GF-D8 (cell line): ENCODE measurements at regions not wholly inside any gene's neighbourhood (a gene's known extent, or its start where the extent isn't known, plus 50 kb on each side); places are given as distances from the start of the nearest gene placed in this dataset.
"Not testable (repeated sequence)": the region's sequence is repeated elsewhere in the genome, so short reads cannot be mapped to it uniquely, and the experiment has no call there.

ENCODE experiments used
- DNase-seq: peaks from one replicate; lab custom pipeline; 2025; lab: John Stamatoyannopoulos, UW

GRCh38 chr11:71153005-71153390 is 99.4 kb downstream of the SHANK2 start:
- no peak for DNase-seq

GRCh38 chr11:71152312-71153004 is 99.9 kb downstream of the SHANK2 start:
- not testable (repeated sequence) for DNase-seq

GRCh38 chr11:71151561-71151960 is 100.8 kb downstream of the SHANK2 start:
- DNase-seq: no peak

GRCh38 chr11:71150859-71151258 is 101.5 kb downstream of the SHANK2 start:
- no peak for DNase-seq

GRCh38 chr11:71148716-71149115 is 103.7 kb downstream of the SHANK2 start:
- DNase-seq: no peak

- no peak for DNase-seq
Measured at GRCh38 chr11:71147331-71147730, 105.0 kb downstream of the SHANK2 start.

- DNase-seq: no peak
Measured at GRCh38 chr11:71146846-71147245, 105.5 kb downstream of the SHANK2 start.

- DNase-seq: no peak
Measured at GRCh38 chr11:71145988-71146824, 106.2 kb downstream of the SHANK2 start.

- DNase-seq: no peak
Measured at GRCh38 chr11:71145368-71145767, 107.0 kb downstream of the SHANK2 start.

GRCh38 chr11:71144736-71145135 is 107.6 kb downstream of the SHANK2 start:
- DNase-seq: no peak

GRCh38 chr11:71144010-71144409 is 108.4 kb downstream of the SHANK2 start:
- no peak for DNase-seq

GRCh38 chr11:71140206-71140919 is 112.0 kb downstream of the SHANK2 start:
- DNase-seq: no peak

- no peak for DNase-seq
Measured at GRCh38 chr11:71139516-71140205, 112.7 kb downstream of the SHANK2 start.

- no peak for DNase-seq
Measured at GRCh38 chr11:71138737-71139425, 113.5 kb downstream of the SHANK2 start.

GRCh38 chr11:71137376-71137775 is 115.0 kb downstream of the SHANK2 start:
- DNase-seq: no peak

GRCh38 chr11:71136095-71136845 is 116.1 kb downstream of the SHANK2 start:
- no peak for DNase-seq

- DNase-seq: no peak
Measured at GRCh38 chr11:71135112-71135511, 117.3 kb downstream of the SHANK2 start.

- no peak for DNase-seq
Measured at GRCh38 chr11:71133946-71134345, 118.4 kb downstream of the SHANK2 start.

GRCh38 chr11:71131861-71132260 is 120.5 kb downstream of the SHANK2 start:
- DNase-seq: no peak

GRCh38 chr11:71130106-71130505 is 122.3 kb downstream of the SHANK2 start:
- no peak for DNase-seq

GRCh38 chr11:71129624-71130023 is 122.8 kb downstream of the SHANK2 start:
- DNase-seq: no peak
